Tibial nerve (tissue), 4 donors: ENCODE measurements at regions not wholly inside any gene's neighbourhood (a gene's known extent, or its start where the extent isn't known, plus 50 kb on each side); places are given as distances from the start of the nearest gene placed in this dataset.

Source experiments
- CTCF ChIP-seq, 5 experiments: fragments of 200-600 bp in 3 of 5; fragments of 450-650 bp in 2 of 5; sonication (generic) in 3 of 5; IDR thresholded peaks; one replicate each; pipeline ENCODE4 v1.5.1; 2016 to 2019; ENCODE audit warnings: antibody characterized with exemption in 5 of 5, mild to moderate bottlenecking in 3 of 5, moderate library complexity in 2 of 5
- EP300 ChIP-seq, 2 donors: sonication (generic); formaldehyde crosslinking; IDR thresholded peaks; one replicate each; pipeline ENCODE4 v1.6.1; 2017; ENCODE audit warnings: antibody characterized with exemption in 2 of 2, mild to moderate bottlenecking in 1 of 2
- POLR2A ChIP-seq, 2 donors: fragments of 450-650 bp; IDR thresholded peaks; one replicate each; pipeline ENCODE4 v1.6.1; 2017; ENCODE audit warnings: antibody characterized with exemption in 2 of 2, mild to moderate bottlenecking in 2 of 2, moderate library complexity in 2 of 2

- no peak for TF ChIP-seq CTCF (IDR thresholded peaks at IDR 0.05)
- TF ChIP-seq POLR2A (IDR thresholded peaks at IDR 0.05) = no peak
- TF ChIP-seq EP300 (IDR thresholded peaks at IDR 0.05) = no peak
These were observed 328.0 kb upstream of the RGS6 start for GRCh38 chr14:71604231-71604630.
